Sigmoid colon (tissue), 6 donors: ENCODE measurements at regions not wholly inside any gene's neighbourhood (a gene's known extent, or its start where the extent isn't known, plus 50 kb on each side); places are given as distances from the start of the nearest gene placed in this dataset.

ENCODE experiments used
- DNase-seq: peaks from one replicate; pipeline ENCODE4 v3.0.0-alpha.2; 2019
- H3K27ac ChIP-seq, 4 donors: fragments of 200-600 bp; sonication (generic); one replicate each; pipeline ENCODE4 v1.5.1; 2016 to 2019; ENCODE audit warnings: mild to moderate bottlenecking in 1 of 4
- H3K27me3 ChIP-seq, 3 donors: fragments of 200-600 bp; sonication (generic); one replicate each; pipeline ENCODE4 v1.5.1; 2019; ENCODE audit warnings: mild to moderate bottlenecking in 1 of 3
- H3K36me3 ChIP-seq, 4 donors: fragments of 200-600 bp; sonication (generic); one replicate each; pipeline ENCODE4 v1.5.1; 2016 to 2019
- H3K4me1 ChIP-seq, 4 donors: fragments of 200-600 bp; sonication (generic); one replicate each; pipeline ENCODE4 v1.5.1; 2017 to 2019
- H3K4me3 ChIP-seq, 4 donors: fragments of 200-600 bp; sonication (generic); one replicate each; pipeline ENCODE4 v1.5.1; 2017 to 2019; ENCODE audit warnings: mild to moderate bottlenecking in 2 of 4, moderate library complexity in 1 of 4
- H3K9me3 ChIP-seq, 4 donors: fragments of 200-600 bp in 3 of 4; sonication (generic) in 3 of 4; one replicate each; pipeline versions ENCODE4 v1.5.1 to v1.6.1; 2013 to 2019
- CTCF ChIP-seq, 4 experiments: fragments of 450-650 bp in 3 of 4; fragments of 200-600 bp in 1 of 4; IDR thresholded peaks; one replicate each; pipeline ENCODE4 v1.5.1; 2016 to 2019; ENCODE audit warnings: antibody characterized with exemption in 4 of 4, mild to moderate bottlenecking in 3 of 4, moderate library complexity in 2 of 4
- EP300 ChIP-seq, 4 donors: sonication (generic); formaldehyde crosslinking; IDR thresholded peaks; one replicate each; pipeline ENCODE4 v1.6.1; 2017; ENCODE audit warnings: antibody characterized with exemption in 4 of 4
- POLR2A ChIP-seq, 2 donors: fragments of 450-650 bp; IDR thresholded peaks; one replicate each; pipeline ENCODE4 v1.6.1; 2016; ENCODE audit warnings: antibody characterized with exemption in 2 of 2, mild to moderate bottlenecking in 2 of 2, moderate library complexity in 2 of 2
- POLR2AphosphoS5 ChIP-seq, 4 donors: sonication (generic); formaldehyde crosslinking; IDR thresholded peaks; one replicate each; pipeline ENCODE4 v1.6.1; 2017; ENCODE audit warnings: antibody characterized with exemption in 4 of 4
- WGBS, 2 donors: extraction: QIAGEN DNeasy Blood & Tissue Kit; methylation state at CpG; one replicate each; pipeline ENCODE4 v1.1.7; 2013; 5-methylcytosine and 5-hydroxymethylcytosine counted together
- intact Hi-C: fragments of 100-400 bp; cut with DNase I; formaldehyde crosslinking; loops from one replicate; pipeline ENCODE4 v1.15.1; 2023
- donor health status: healthy with polysubstance abuse.
- donor health status: healthy.

GRCh38 chr3:124322966-124323365 is 331.0 kb upstream of the ROPN1 start:
- WGBS, 2 donors = 86 to 87% methylated on average over 4 of the region's 4 CpGs
- TF ChIP-seq EP300 (IDR thresholded peaks at IDR 0.05) (no peak), POLR2AphosphoS5 (IDR thresholded peaks at IDR 0.05) (no peak), POLR2A (IDR thresholded peaks at IDR 0.05) (no peak), CTCF (IDR thresholded peaks at IDR 0.05) (no peak)
- no peak for DNase-seq
- Histone ChIP-seq H3K4me1 (no peaks in the 10 kb centered on the region), H3K9me3 (no peaks in the 10 kb centered on the region), H3K27ac (no peak overlapping the region), H3K4me3 (no peak overlapping the region), H3K27me3 (no peaks in the 10 kb centered on the region), H3K36me3 (no peaks in the 10 kb centered on the region)
- intact Hi-C loops = no loop called here

- no peak for TF ChIP-seq EP300 (IDR thresholded peaks at IDR 0.05)
- TF ChIP-seq POLR2AphosphoS5 (IDR thresholded peaks at IDR 0.05) = no peak
- TF ChIP-seq CTCF (IDR thresholded peaks at IDR 0.05) = no peak
- no peak for TF ChIP-seq POLR2A (IDR thresholded peaks at IDR 0.05)
- Histone ChIP-seq H3K36me3 (no peaks in the 10 kb centered on the region), H3K27ac (no peak overlapping the region), H3K4me1 (no peaks in the 10 kb centered on the region), H3K4me3 (no peak overlapping the region), H3K9me3 (no peaks in the 10 kb centered on the region), H3K27me3 (no peaks in the 10 kb centered on the region)
- intact Hi-C loops = no loop called here
- WGBS, 2 donors = 88 to 96% methylated on average over 2 of the region's 2 CpGs
- DNase-seq = no peak
Observed at GRCh38 chr3:124325248-124325647, 333.3 kb upstream of the ROPN1 start.

- intact Hi-C loops = no loop called here
- no peak overlapping the region for H3K27ac ChIP-seq
- DNase-seq = no peak
- no peak for TF ChIP-seq EP300 (IDR thresholded peaks at IDR 0.05)
- no peak for TF ChIP-seq CTCF (IDR thresholded peaks at IDR 0.05)
- TF ChIP-seq POLR2A (IDR thresholded peaks at IDR 0.05) = no peak
- no peak for TF ChIP-seq POLR2AphosphoS5 (IDR thresholded peaks at IDR 0.05)
- no peaks in the 10 kb centered on the region for H3K36me3 ChIP-seq
- no peaks in the 10 kb centered on the region for H3K4me1 ChIP-seq
- no peak overlapping the region for H3K4me3 ChIP-seq
- no peaks in the 10 kb centered on the region for H3K9me3 ChIP-seq
- 95% methylated on average over 2 of the region's 2 CpGs for WGBS, 2 donors
- no peaks in the 10 kb centered on the region for H3K27me3 ChIP-seq
Observed at GRCh38 chr3:124329723-124330122, 337.8 kb upstream of the ROPN1 start.

- TF ChIP-seq EP300 (IDR thresholded peaks at IDR 0.05) = no peak
- TF ChIP-seq POLR2A (IDR thresholded peaks at IDR 0.05) = no peak
- no peak for TF ChIP-seq CTCF (IDR thresholded peaks at IDR 0.05)
- TF ChIP-seq POLR2AphosphoS5 (IDR thresholded peaks at IDR 0.05) = no peak
- Histone ChIP-seq H3K9me3 (no peaks in the 10 kb centered on the region), H3K4me3 (no peak overlapping the region), H3K27me3 (no peaks in the 10 kb centered on the region), H3K27ac (no peak overlapping the region), H3K4me1 (no peaks in the 10 kb centered on the region), H3K36me3 (no peaks in the 10 kb centered on the region)
- intact Hi-C loops = no loop called here
- WGBS, 2 donors = 90 to 93% methylated on average over 14 of the region's 14 CpGs
- DNase-seq = no peak
Observed at GRCh38 chr3:124333931-124334640, 342.2 kb upstream of the ROPN1 start.
